RWPE1 (cell line): ENCODE measurements at regions not wholly inside any gene's neighbourhood (a gene's known extent, or its start where the extent isn't known, plus 50 kb on each side); places are given as distances from the start of the nearest gene placed in this dataset.

Experiments used
- CTCF ChIA-PET: fragments of 350-600 bp; sonication (Branson Sonifier 250); formaldehyde crosslinking; extraction: SDS; loops from one replicate; lab custom pipeline; 2021; lab: Yijun Ruan, JAX
- POLR2A ChIA-PET: fragments of 400-600 bp; formaldehyde crosslinking; extraction: SDS; loops from one replicate; lab custom pipeline; 2020; ENCODE audit warnings: antibody characterized with exemption; ENCODE audit not compliant: low non-redundant PET; lab: Yijun Ruan, JAX
- DNase-seq: peaks from one replicate; pipeline ENCODE4 v3.0.0; 2012; ENCODE audit warnings: low spot score
- H3K27ac ChIP-seq: fragments of 450-650 bp; 2 replicates; pipeline ENCODE4 v1.5.1; 2017
- CTCF ChIP-seq: fragments of 450-650 bp; conservative IDR thresholded peaks from 2 replicates; pipeline ENCODE4 v1.5.1; 2017; ENCODE audit warnings: low read depth, mild to moderate bottlenecking

GRCh38 chr5:162231522-162231921 is 163.9 kb downstream of the GABRG2 start:
- no peak for DNase-seq
- ChIA-PET CTCF (interaction anchor here (0.6 kb wide), 1 partner anchor 165 kb away, joined by 3 read pairs; no protein-coding TSS in a partner anchor), POLR2A (no interaction called here)
- no peak for TF ChIP-seq CTCF
- no peak overlapping the region for H3K27ac ChIP-seq

- POLR2A ChIA-PET = no interaction called here
- TF ChIP-seq CTCF = no peak
- CTCF ChIA-PET = interaction anchor here (0.6 kb wide), 1 partner anchor 65 kb away, joined by 5 read pairs; no protein-coding TSS in a partner anchor
- H3K27ac ChIP-seq = no peak overlapping the region
- DNase-seq = no peak
These were observed 173.2 kb downstream of the GABRG2 start for GRCh38 chr5:162240734-162241133.

- ChIA-PET POLR2A (no interaction called here), CTCF (no interaction called here)
- H3K27ac ChIP-seq = no peak overlapping the region
- no peak for TF ChIP-seq CTCF
- no peak for DNase-seq
These were observed 174.8 kb downstream of the GABRG2 start for GRCh38 chr5:162242416-162242815.

GRCh38 chr5:162243651-162244050 is 176.1 kb downstream of the GABRG2 start:
- DNase-seq = no peak
- H3K27ac ChIP-seq = no peak overlapping the region
- ChIA-PET CTCF (no interaction called here), POLR2A (no interaction called here)
- TF ChIP-seq CTCF = no peak

- peak; percentile 5 for DNase-seq
- CTCF ChIA-PET = interaction anchor here (0.6 to 0.8 kb wide), 2 partner anchors 18 to 1097 kb away, joined by 3 to 4 read pairs; no protein-coding TSS in a partner anchor
These were observed 180.6 kb downstream of the GABRG2 start for GRCh38 chr5:162248107-162248713.

GRCh38 chr5:162256711-162257110 is 189.1 kb downstream of the GABRG2 start:
- no peak for DNase-seq
- CTCF ChIA-PET = no interaction called here
- no peak overlapping the region for H3K27ac ChIP-seq
- no peak for TF ChIP-seq CTCF
- POLR2A ChIA-PET = no interaction called here

More at GRCh38 chr5:162248107-162248713, 180.6 kb downstream of the GABRG2 start:
- TF ChIP-seq CTCF = peak; percentile 14; the same call in 1 of the 2 replicates
- POLR2A ChIA-PET = no interaction called here
- no peak overlapping the region for H3K27ac ChIP-seq
